ENCODE measurements at regions not wholly inside any gene's neighbourhood (a gene's known extent, or its start where the extent isn't known, plus 50 kb on each side); places are given as distances from the start of the nearest gene placed in this dataset.

DNA sequence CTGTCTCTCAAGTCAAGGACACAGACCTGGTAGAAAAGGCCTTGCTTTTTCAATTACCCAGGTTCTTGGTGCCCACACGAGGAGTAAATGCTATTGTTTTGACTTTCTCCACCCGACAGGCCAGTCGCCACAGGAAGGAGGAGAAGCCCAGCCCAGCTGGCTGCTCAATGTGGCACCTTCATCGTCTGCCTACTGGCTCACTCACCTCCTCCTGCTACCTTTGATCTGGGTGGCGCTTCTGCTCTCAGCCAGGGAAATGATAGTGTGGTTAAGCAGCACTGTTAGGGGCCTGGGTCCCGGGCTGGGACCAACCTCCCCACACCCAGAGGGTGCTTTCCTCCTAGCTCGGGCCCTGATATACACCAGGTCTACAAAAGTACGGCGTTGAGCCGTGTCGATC is 75.0 kb upstream of the FZD10 start:
- TF ChIP-seq EP300 (IDR thresholded peaks at IDR 0.05; ENCODE audit: borderline replicate concordance in 1 of 2, low read depth in 2 of 2, low read length in 2 of 2) (no peak), POLR2AphosphoS5 (IDR thresholded peaks at IDR 0.05; ENCODE audit: low read depth, low read length) (no peak), MAFK (IDR thresholded peaks at IDR 0.05; ENCODE audit: low read depth, low read length) (no peak), TBP (IDR thresholded peaks at IDR 0.05; ENCODE audit: low read depth, low read length) (no peak), CREB1 (IDR thresholded peaks at IDR 0.05) (no peak), SP1 (IDR thresholded peaks at IDR 0.05; ENCODE audit: low read depth, low read length) (no peak)
- TF ChIP-seq, protein P1, sequence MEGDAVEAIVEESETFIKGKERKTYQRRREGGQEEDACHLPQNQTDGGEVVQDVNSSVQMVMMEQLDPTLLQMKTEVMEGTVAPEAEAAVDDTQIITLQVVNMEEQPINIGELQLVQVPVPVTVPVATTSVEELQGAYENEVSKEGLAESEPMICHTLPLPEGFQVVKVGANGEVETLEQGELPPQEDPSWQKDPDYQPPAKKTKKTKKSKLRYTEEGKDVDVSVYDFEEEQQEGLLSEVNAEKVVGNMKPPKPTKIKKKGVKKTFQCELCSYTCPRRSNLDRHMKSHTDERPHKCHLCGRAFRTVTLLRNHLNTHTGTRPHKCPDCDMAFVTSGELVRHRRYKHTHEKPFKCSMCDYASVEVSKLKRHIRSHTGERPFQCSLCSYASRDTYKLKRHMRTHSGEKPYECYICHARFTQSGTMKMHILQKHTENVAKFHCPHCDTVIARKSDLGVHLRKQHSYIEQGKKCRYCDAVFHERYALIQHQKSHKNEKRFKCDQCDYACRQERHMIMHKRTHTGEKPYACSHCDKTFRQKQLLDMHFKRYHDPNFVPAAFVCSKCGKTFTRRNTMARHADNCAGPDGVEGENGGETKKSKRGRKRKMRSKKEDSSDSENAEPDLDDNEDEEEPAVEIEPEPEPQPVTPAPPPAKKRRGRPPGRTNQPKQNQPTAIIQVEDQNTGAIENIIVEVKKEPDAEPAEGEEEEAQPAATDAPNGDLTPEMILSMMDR (IDR thresholded peaks at IDR 0.05; ENCODE audit: control extremely low read depth in 1 of 3, insufficient read depth in 1 of 3, low read depth in 1 of 3, low read length in 3 of 3): no peak
- TF ChIP-seq, protein P2, sequence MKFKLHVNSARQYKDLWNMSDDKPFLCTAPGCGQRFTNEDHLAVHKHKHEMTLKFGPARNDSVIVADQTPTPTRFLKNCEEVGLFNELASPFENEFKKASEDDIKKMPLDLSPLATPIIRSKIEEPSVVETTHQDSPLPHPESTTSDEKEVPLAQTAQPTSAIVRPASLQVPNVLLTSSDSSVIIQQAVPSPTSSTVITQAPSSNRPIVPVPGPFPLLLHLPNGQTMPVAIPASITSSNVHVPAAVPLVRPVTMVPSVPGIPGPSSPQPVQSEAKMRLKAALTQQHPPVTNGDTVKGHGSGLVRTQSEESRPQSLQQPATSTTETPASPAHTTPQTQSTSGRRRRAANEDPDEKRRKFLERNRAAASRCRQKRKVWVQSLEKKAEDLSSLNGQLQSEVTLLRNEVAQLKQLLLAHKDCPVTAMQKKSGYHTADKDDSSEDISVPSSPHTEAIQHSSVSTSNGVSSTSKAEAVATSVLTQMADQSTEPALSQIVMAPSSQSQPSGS (IDR thresholded peaks at IDR 0.05; ENCODE audit: low read length): no peak

Measured in H1 (cell line).